Ovary (tissue), 7 donors: ENCODE measurements at regions not wholly inside any gene's neighbourhood (a gene's known extent, or its start where the extent isn't known, plus 50 kb on each side); places are given as distances from the start of the nearest gene placed in this dataset.

Source experiments
- DNase-seq, 5 donors: peaks; one replicate each; pipeline ENCODE4 v3.0.0-alpha.2; 2019 to 2020
- H3K27ac ChIP-seq, 2 donors: fragments of 200-600 bp; one replicate each; pipeline versions ENCODE4 v1.5.1 to v1.8.0; 2019 to 2022
- H3K27me3 ChIP-seq: fragments of 200-600 bp; one replicate; pipeline ENCODE4 v1.8.0; 2022
- H3K36me3 ChIP-seq: fragments of 200-600 bp; sonication (generic); one replicate; pipeline ENCODE4 v1.5.1; 2019
- H3K4me1 ChIP-seq: one replicate; pipeline ENCODE4 v1.8.1; 2013; ENCODE audit warnings: mild to moderate bottlenecking, moderate library complexity; ENCODE audit not compliant: insufficient read depth
- H3K4me3 ChIP-seq: fragments of 200-600 bp; sonication (generic); one replicate; pipeline ENCODE4 v1.5.1; 2017
- H3K9me3 ChIP-seq, 2 donors: fragments of 200-600 bp in 1 of 2; sonication (generic) in 1 of 2; one replicate each; pipeline versions ENCODE4 v1.5.1 to v1.8.1; 2013 to 2019; ENCODE audit warnings: mild to moderate bottlenecking in 1 of 2, moderate library complexity in 1 of 2
- EP300 ChIP-seq: sonication (generic); formaldehyde crosslinking; IDR thresholded peaks from one replicate; pipeline ENCODE4 v1.6.1; 2017; ENCODE audit warnings: antibody characterized with exemption
- POLR2A ChIP-seq: fragments of 450-650 bp; IDR thresholded peaks from one replicate; pipeline ENCODE4 v1.6.1; 2017; ENCODE audit warnings: antibody characterized with exemption, mild to moderate bottlenecking, moderate library complexity
- WGBS, 3 donors: extraction: QIAGEN DNeasy Blood & Tissue Kit in 1 of 3; methylation state at CpG; one replicate each; pipeline versions ENCODE4 v1.1.5 to v1.1.7; 2013 to 2017; 5-methylcytosine and 5-hydroxymethylcytosine counted together
- intact Hi-C, 4 donors: fragments of 100-400 bp; cut with DNase I; formaldehyde crosslinking; loops; one replicate each; pipeline versions ENCODE4 v1.11.0 to v1.15.1; 2022 to 2023
- TF ChIP-seq, protein P1 (sequence below), 3 donors: fragments of 450-650 bp in 2 of 3; fragments of 200-600 bp in 1 of 3; IDR thresholded peaks; one replicate each; pipeline versions ENCODE4 v1.5.1 to v1.8.0; 2016 to 2022; ENCODE audit warnings: antibody characterized with exemption in 3 of 3, mild to moderate bottlenecking in 1 of 3
- donor health status: DM: no; HTN: no; CAD: no; lungs with moderate emphysema.
- donor health status: DM: no; HTN: no; CAD: no.
- donor health status: Bipolar disorder and iron deficiency.
- donor health status: DM: no; HTN: no; CAD: no.
- donor health status: DM: yes; HTN: yes; CAD: no.

DNA sequence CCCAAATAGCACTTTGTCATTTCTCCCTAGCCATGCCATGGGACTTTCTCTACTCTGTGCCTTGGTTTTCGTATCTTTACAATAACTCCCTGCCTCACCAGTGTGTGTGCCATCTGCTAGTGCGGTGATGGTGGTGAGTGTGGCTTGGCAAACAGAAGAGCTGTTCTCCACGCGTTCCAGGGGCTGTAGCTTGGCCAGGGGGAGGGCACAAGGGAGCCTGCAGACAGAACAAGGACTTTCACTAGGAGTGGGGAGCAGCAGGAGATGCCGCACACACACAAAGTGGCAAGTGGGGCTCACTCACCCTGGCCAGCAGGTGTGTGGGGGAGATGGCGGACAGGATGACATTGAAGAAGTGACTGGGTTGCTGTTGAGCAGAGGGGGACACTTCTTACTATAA is 196.9 kb downstream of the HAUS1 start:
- Histone ChIP-seq H3K27ac (no peak overlapping the region), H3K4me3 (no peak overlapping the region), H3K27me3 (no peaks in the 10 kb centered on the region), H3K9me3 (no peaks in the 10 kb centered on the region), H3K4me1 (no peaks in the 10 kb centered on the region), H3K36me3 (no peaks in the 10 kb centered on the region)
- intact Hi-C loops: no loop called here
- 61 to 66% (median 65%) methylated on average over 6 of the region's 6 CpGs for WGBS, 3 donors
- DNase-seq: no peak
- TF ChIP-seq, protein P1, sequence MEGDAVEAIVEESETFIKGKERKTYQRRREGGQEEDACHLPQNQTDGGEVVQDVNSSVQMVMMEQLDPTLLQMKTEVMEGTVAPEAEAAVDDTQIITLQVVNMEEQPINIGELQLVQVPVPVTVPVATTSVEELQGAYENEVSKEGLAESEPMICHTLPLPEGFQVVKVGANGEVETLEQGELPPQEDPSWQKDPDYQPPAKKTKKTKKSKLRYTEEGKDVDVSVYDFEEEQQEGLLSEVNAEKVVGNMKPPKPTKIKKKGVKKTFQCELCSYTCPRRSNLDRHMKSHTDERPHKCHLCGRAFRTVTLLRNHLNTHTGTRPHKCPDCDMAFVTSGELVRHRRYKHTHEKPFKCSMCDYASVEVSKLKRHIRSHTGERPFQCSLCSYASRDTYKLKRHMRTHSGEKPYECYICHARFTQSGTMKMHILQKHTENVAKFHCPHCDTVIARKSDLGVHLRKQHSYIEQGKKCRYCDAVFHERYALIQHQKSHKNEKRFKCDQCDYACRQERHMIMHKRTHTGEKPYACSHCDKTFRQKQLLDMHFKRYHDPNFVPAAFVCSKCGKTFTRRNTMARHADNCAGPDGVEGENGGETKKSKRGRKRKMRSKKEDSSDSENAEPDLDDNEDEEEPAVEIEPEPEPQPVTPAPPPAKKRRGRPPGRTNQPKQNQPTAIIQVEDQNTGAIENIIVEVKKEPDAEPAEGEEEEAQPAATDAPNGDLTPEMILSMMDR (IDR thresholded peaks at IDR 0.05): no peak
- TF ChIP-seq EP300 (no peak), POLR2A (no peak)

- no peak overlapping the region for H3K4me3 ChIP-seq
- WGBS, 3 donors: 64 to 72% (median 64%) methylated on average over 9 of the region's 9 CpGs
- no peaks in the 10 kb centered on the region for H3K27me3 ChIP-seq
- H3K4me1 ChIP-seq: no peaks in the 10 kb centered on the region
- no peak for TF ChIP-seq POLR2A
- no peak for TF ChIP-seq EP300
- TF ChIP-seq, protein P1 (IDR thresholded peaks at IDR 0.05): no peak
- intact Hi-C loops: no loop called here
- H3K36me3 ChIP-seq: no peaks in the 10 kb centered on the region
- no peak overlapping the region for H3K27ac ChIP-seq
- no peak for DNase-seq
- no peaks in the 10 kb centered on the region for H3K9me3 ChIP-seq
Measured at GRCh38 chr18:46301571-46301970, 197.4 kb downstream of the HAUS1 start.

GRCh38 chr18:46302528-46303485 is 198.6 kb downstream of the HAUS1 start:
- DNase-seq: no peak
- Histone ChIP-seq H3K9me3 (no peaks in the 10 kb centered on the region), H3K27ac (no peak overlapping the region), H3K27me3 (no peaks in the 10 kb centered on the region), H3K4me3 (no peak overlapping the region), H3K4me1 (no peaks in the 10 kb centered on the region), H3K36me3 (no peaks in the 10 kb centered on the region)
- WGBS, 3 donors: 66 to 76% (median 69%) methylated on average over 19 of the region's 19 CpGs
- no peak for TF ChIP-seq POLR2A
- no peak for TF ChIP-seq EP300
- TF ChIP-seq, protein P1 (IDR thresholded peaks at IDR 0.05): no peak
- intact Hi-C loops: no loop called here

- no peaks in the 10 kb centered on the region for H3K4me1 ChIP-seq
- no peaks in the 10 kb centered on the region for H3K27me3 ChIP-seq
- H3K4me3 ChIP-seq: no peak overlapping the region
- H3K27ac ChIP-seq: no peak overlapping the region
- intact Hi-C loops: no loop called here
- DNase-seq: no peak
- TF ChIP-seq EP300: no peak
- TF ChIP-seq POLR2A: no peak
- TF ChIP-seq, protein P1 (IDR thresholded peaks at IDR 0.05): no peak
- WGBS, 3 donors: 86 to 96% (median 91%) methylated on average over 4 of the region's 4 CpGs
- no peaks in the 10 kb centered on the region for H3K36me3 ChIP-seq
- H3K9me3 ChIP-seq: no peaks in the 10 kb centered on the region
Measured at GRCh38 chr18:46310258-46310657, 206.1 kb downstream of the HAUS1 start.
